Omental fat pad (tissue), 3 donors: ENCODE measurements at regions not wholly inside any gene's neighbourhood (a gene's known extent, or its start where the extent isn't known, plus 50 kb on each side); places are given as distances from the start of the nearest gene placed in this dataset.

ENCODE experiments used
- ATAC-seq: fragments of 150-250 bp; one replicate; pipeline ENCODE4 v1.9.1; 2016; ENCODE audit warnings: mild to moderate bottlenecking, moderate library complexity; ENCODE audit not compliant: low FRiP score
- DNase-seq: peaks from one replicate; pipeline ENCODE4 v3.0.0-alpha.2; 2019; ENCODE audit warnings: low spot score
- TF ChIP-seq, protein P1 (sequence below), 3 donors: fragments of 450-650 bp; IDR thresholded peaks; one replicate each; pipeline ENCODE4 v1.5.1; 2016 to 2017; ENCODE audit warnings: antibody characterized with exemption in 3 of 3, mild to moderate bottlenecking in 3 of 3, moderate library complexity in 2 of 3

- TF ChIP-seq, protein P1, sequence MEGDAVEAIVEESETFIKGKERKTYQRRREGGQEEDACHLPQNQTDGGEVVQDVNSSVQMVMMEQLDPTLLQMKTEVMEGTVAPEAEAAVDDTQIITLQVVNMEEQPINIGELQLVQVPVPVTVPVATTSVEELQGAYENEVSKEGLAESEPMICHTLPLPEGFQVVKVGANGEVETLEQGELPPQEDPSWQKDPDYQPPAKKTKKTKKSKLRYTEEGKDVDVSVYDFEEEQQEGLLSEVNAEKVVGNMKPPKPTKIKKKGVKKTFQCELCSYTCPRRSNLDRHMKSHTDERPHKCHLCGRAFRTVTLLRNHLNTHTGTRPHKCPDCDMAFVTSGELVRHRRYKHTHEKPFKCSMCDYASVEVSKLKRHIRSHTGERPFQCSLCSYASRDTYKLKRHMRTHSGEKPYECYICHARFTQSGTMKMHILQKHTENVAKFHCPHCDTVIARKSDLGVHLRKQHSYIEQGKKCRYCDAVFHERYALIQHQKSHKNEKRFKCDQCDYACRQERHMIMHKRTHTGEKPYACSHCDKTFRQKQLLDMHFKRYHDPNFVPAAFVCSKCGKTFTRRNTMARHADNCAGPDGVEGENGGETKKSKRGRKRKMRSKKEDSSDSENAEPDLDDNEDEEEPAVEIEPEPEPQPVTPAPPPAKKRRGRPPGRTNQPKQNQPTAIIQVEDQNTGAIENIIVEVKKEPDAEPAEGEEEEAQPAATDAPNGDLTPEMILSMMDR (IDR thresholded peaks at IDR 0.05): no peak
- ATAC-seq: no peak
- no peak for DNase-seq
Measured at GRCh38 chr4:17174751-17175150, 276.3 kb upstream of the LDB2 start.

DNA sequence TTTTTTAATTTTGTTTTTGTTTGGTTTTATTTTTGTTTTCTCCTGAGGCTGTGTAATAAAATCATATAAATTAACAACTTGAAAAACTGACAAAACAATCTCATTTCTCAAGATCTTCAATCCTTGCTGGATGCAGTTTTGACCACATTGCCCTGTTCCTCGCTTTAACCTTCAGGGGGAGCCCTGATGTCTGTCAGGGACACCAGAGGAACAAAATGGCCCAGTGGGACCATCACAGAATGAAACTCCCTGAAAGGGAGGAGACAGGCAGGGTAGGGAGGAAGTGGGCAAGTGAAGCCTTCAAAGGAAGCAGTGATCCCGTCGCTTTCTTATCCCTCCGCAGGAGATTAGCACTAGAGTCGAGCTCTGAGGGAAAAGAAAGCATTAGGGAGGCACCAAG lies 274.9 kb upstream of the LDB2 start:
- ATAC-seq (no peak), DNase-seq (no peak)
- TF ChIP-seq, protein P1 (IDR thresholded peaks at IDR 0.05): no peak

DNA sequence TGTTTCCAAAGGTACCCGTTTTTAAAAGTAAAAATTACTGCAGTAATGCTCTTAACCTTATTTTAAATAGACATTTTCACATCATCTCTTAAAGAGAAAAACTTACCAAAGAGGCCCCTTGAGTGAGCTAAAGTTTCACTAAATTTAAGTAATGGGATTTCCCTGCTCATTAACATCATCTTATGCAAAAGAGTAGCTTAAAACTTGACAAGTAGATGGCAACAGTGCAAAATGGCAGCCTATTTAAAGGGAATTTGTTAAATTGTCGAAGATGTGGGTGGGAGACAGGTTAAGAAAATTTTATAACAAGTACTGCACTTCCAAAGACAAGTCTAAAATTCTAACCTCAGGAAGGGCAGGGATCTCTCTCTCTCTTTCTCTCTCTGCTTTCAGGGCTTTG lies 271.7 kb upstream of the LDB2 start:
- DNase-seq: no peak
- no peak for ATAC-seq
- TF ChIP-seq, protein P1 (IDR thresholded peaks at IDR 0.05): no peak

GRCh38 chr4:17169699-17170098 lies 271.3 kb upstream of the LDB2 start:
- ATAC-seq: no peak
- DNase-seq: no peak

DNA sequence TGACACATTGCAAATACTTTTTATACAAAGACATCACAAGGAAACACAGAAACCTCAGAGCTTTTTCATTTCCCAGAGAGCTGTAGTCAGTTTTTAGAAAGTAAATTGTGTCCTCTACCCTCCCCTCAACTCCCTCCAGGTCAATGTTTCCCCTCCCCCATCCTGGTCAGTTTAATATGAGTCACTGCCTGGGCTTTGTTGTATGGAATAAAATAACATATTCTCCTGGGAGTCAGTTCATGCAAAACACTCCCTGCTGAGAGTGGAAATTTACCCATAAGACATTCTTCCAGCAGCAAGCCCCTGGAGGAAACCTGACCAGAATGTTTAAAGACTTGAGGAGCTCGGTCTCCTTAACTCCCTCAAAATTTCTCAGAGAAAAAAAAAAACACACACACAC lies 270.1 kb upstream of the LDB2 start:
- TF ChIP-seq, protein P1 (IDR thresholded peaks at IDR 0.05): no peak
- ATAC-seq (peak; percentile 82), DNase-seq (no peak)

More at GRCh38 chr4:17169699-17170098, 271.3 kb upstream of the LDB2 start:
- TF ChIP-seq, protein P1 (IDR thresholded peaks at IDR 0.05): no peak

DNA sequence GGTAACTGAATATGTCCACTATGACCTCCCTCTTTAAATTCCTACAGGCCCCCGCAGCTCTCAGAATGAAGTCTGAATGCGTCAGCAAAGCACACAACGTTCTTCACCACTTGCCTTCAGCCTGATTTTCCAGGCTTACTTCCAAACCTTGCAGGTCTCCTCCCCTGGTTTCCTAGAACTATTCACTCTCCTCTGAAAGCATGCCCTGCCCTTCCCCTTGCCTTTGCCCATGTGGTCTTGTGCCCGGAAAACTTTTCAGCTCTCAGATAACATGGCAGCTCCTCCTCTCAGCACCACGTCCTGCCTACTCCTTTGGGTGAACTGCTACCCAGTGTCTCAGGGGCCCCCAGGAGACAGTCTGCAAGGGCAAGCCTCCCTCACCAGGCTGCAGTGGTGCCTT lies 268.5 kb upstream of the LDB2 start:
- peak; percentile 75 for ATAC-seq
- no peak for DNase-seq
- TF ChIP-seq, protein P1 (IDR thresholded peaks at IDR 0.05): no peak

GRCh38 chr4:17165286-17165685 lies 266.8 kb upstream of the LDB2 start:
- DNase-seq: no peak
- no peak for ATAC-seq
- TF ChIP-seq, protein P1 (IDR thresholded peaks at IDR 0.05): no peak
